IMR-90 (cell line): ENCODE measurements at regions not wholly inside any gene's neighbourhood (a gene's known extent, or its start where the extent isn't known, plus 50 kb on each side); places are given as distances from the start of the nearest gene placed in this dataset.

Experiments used
- ATAC-seq: fragments of 200-7000 bp; cut with Tn5 transposase; 2 replicates; pipeline ENCODE4 v1.9.1; 2020; ENCODE audit warnings: low read depth, mild to moderate bottlenecking, moderate library complexity
- BruUV-seq: library from RNA; stranded (reverse); fragments of 400-500 nt; replicated peaks from 2 replicates; lab custom pipeline; 2021; lab: Mats Ljungman, UMichigan
- CTCF ChIA-PET: fragments of 300-600 bp; formaldehyde crosslinking; extraction: SDS; loops from one replicate; lab custom pipeline; 2021; ENCODE audit warnings: antibody characterized with exemption; lab: Yijun Ruan, JAX
- POLR2A ChIA-PET: fragments of 300-600 bp; sonication (Branson Sonifier 250); formaldehyde crosslinking; loops from one replicate; lab custom pipeline; 2022; ENCODE audit warnings: antibody characterized with exemption; ENCODE audit not compliant: unreplicated experiment; lab: Charles Lee
- DNase-seq: peaks from one replicate; pipeline ENCODE4 v3.0.0; 2013
- H2AFZ ChIP-seq: replicated peaks from 2 replicates; pipeline ENCODE3; 2013; ENCODE audit warnings: low read length, mild to moderate bottlenecking; ENCODE audit not compliant: poor library complexity
- H2AK5ac ChIP-seq: 2 replicates; pipeline ENCODE4 v1.6.1; 2013; ENCODE audit warnings: low read depth, low read length, inconsistent platforms
- H2AK9ac ChIP-seq: replicated peaks from 2 replicates; pipeline ENCODE3; 2013; ENCODE audit warnings: mild to moderate bottlenecking, low read depth, low read length, moderate library complexity; ENCODE audit not compliant: poor library complexity
- H2BK120ac ChIP-seq: 2 replicates; pipeline ENCODE4 v1.6.1; 2013; ENCODE audit warnings: low read depth, low read length, inconsistent platforms
- H2BK15ac ChIP-seq: 3 replicates; pipeline ENCODE4 v1.6.1; 2013; ENCODE audit warnings: low read depth, low read length, inconsistent platforms
- H2BK20ac ChIP-seq: 2 replicates; pipeline ENCODE4 v1.6.1; 2013; ENCODE audit warnings: low read depth, mild to moderate bottlenecking, inconsistent platforms, low read length, moderate library complexity
- H2BK5ac ChIP-seq: 2 replicates; pipeline ENCODE4 v1.6.1; 2013; ENCODE audit warnings: mild to moderate bottlenecking, low read depth, low read length, inconsistent platforms; ENCODE audit not compliant: poor library complexity, severe bottlenecking
- H3K14ac ChIP-seq: replicated peaks from 2 replicates; pipeline ENCODE4 v1.6.1; 2013; ENCODE audit warnings: low read depth, low read length, inconsistent platforms
- H3K18ac ChIP-seq: 2 replicates; pipeline ENCODE4 v1.6.1; 2013; ENCODE audit warnings: low read depth, low read length, control low read depth
- H3K23ac ChIP-seq: 2 replicates; pipeline ENCODE4 v1.6.1; 2013; ENCODE audit warnings: low read depth, low read length, inconsistent platforms
- H3K27ac ChIP-seq: 2 replicates; pipeline ENCODE4 v1.5.1; 2013; ENCODE audit warnings: mild to moderate bottlenecking, control low read depth, low read length; ENCODE audit not compliant: insufficient read depth
- H3K27me3 ChIP-seq: 2 replicates; pipeline ENCODE4 v1.6.1; 2013; ENCODE audit warnings: low read length; ENCODE audit not compliant: control insufficient read depth, insufficient read depth
- H3K36me3 ChIP-seq: 2 replicates; pipeline ENCODE4 v1.6.1; 2013; ENCODE audit warnings: low read length, mixed read lengths; ENCODE audit not compliant: control insufficient read depth, insufficient read depth
- H3K4ac ChIP-seq: 2 replicates; pipeline ENCODE4 v1.6.1; 2013; ENCODE audit warnings: low read depth, low read length, inconsistent platforms
- H3K4me1 ChIP-seq: 2 replicates; pipeline ENCODE4 v1.6.1; 2013; ENCODE audit warnings: low read length, mixed read lengths; ENCODE audit not compliant: control insufficient read depth, insufficient read depth
- H3K4me2 ChIP-seq: 2 replicates; pipeline ENCODE4 v1.6.1; 2013; ENCODE audit warnings: low read depth, mild to moderate bottlenecking, control low read depth, low read length, moderate library complexity
- H3K4me3 ChIP-seq: 2 replicates; pipeline ENCODE4 v1.5.1; 2013; ENCODE audit warnings: low read depth, mild to moderate bottlenecking, control low read depth, low read length, moderate library complexity; ENCODE audit not compliant: insufficient read depth
- H3K56ac ChIP-seq: 2 replicates; pipeline ENCODE4 v1.6.1; 2013; ENCODE audit warnings: low read length, inconsistent platforms; ENCODE audit not compliant: insufficient read depth; ENCODE audit errors: extremely low read depth
- H3K79me1 ChIP-seq, 2 experiments: 2 replicates each; pipeline ENCODE4 v1.6.1; 2013; ENCODE audit warnings: low read length in 2 of 2, inconsistent platforms in 1 of 2, low read depth in 1 of 2
- H3K9ac ChIP-seq: 2 replicates; pipeline ENCODE4 v1.6.1; 2013; ENCODE audit warnings: low read depth, low read length, control low read depth
- H3K9me1 ChIP-seq: 2 replicates; pipeline ENCODE4 v1.6.1; 2013; ENCODE audit warnings: low read length, inconsistent platforms; ENCODE audit not compliant: insufficient read depth
- H3K9me3 ChIP-seq: 2 replicates; pipeline ENCODE4 v1.6.1; 2013; ENCODE audit warnings: low read length; ENCODE audit not compliant: control insufficient read depth, insufficient read depth
- H4K20me1 ChIP-seq: 2 replicates; pipeline ENCODE4 v1.6.1; 2013; ENCODE audit warnings: low read length, inconsistent platforms; ENCODE audit not compliant: insufficient read depth
- H4K5ac ChIP-seq: 2 replicates; pipeline ENCODE4 v1.6.1; 2013; ENCODE audit warnings: mild to moderate bottlenecking, low read depth, low read length, control low read depth
- H4K8ac ChIP-seq, 2 experiments: 2 replicates each; pipeline ENCODE4 v1.6.1; 2013; ENCODE audit warnings: low read depth in 2 of 2, low read length in 2 of 2, control low read depth in 1 of 2, inconsistent platforms in 1 of 2
- H4K91ac ChIP-seq: 2 replicates; pipeline ENCODE4 v1.6.1; 2013; ENCODE audit warnings: low read depth, low read length, inconsistent platforms; ENCODE audit not compliant: insufficient read depth
- CHD1 ChIP-seq: IDR thresholded peaks from 2 replicates; pipeline ENCODE4 v1.6.1; 2012; ENCODE audit warnings: low read depth, low read length, improper control_type of control experiment
- MAFK ChIP-seq: IDR thresholded peaks from 2 replicates; pipeline ENCODE4 v1.6.1; 2012; ENCODE audit warnings: low read depth, low read length, improper control_type of control experiment
- MXI1 ChIP-seq: IDR thresholded peaks from 2 replicates; pipeline ENCODE4 v1.6.1; 2012; ENCODE audit warnings: low read depth, mild to moderate bottlenecking, low read length, moderate library complexity, borderline replicate concordance
- RAD21 ChIP-seq: IDR thresholded peaks from 2 replicates; pipeline ENCODE4 v1.6.1; 2012; ENCODE audit warnings: low read length, improper control_type of control experiment
- SMC3 ChIP-seq: fragments of 150-350 bp; IDR thresholded peaks from 2 replicates; pipeline ENCODE4 v1.6.1; 2016; ENCODE audit warnings: low read depth, mild to moderate bottlenecking, antibody characterized with exemption, low read length, moderate library complexity
- WGBS, 2 experiments: methylation state at CpG; one replicate each; pipeline versions ENCODE4 v1.1.5 to v1.1.7; 2013; ENCODE audit warnings: missing lambda C conversion rate in 2 of 2; ENCODE audit not compliant: insufficient read length in 1 of 2; ENCODE audit errors: extremely low coverage in 2 of 2; 5-methylcytosine and 5-hydroxymethylcytosine counted together
- dilution Hi-C: fragments of 300-500 bp; cut with HindIII; formaldehyde crosslinking; loops from one replicate; pipeline ENCODE4 v1.14.3; 2018; ENCODE audit warnings: low sequenced_read_pairs; ENCODE audit not compliant: unreplicated experiment
- in situ Hi-C: fragments of 300-500 bp; cut with MboI; formaldehyde crosslinking; loops from 3 replicates; pipeline ENCODE4 v1.14.3; 2019; ENCODE audit warnings: low sequenced_read_pairs, inconsistent platforms, mixed read lengths
- intact Hi-C: fragments of 100-400 bp; cut with micrococcal nuclease; formaldehyde crosslinking; loops from 2 replicates; pipeline ENCODE4 v1.10.0; 2022

DNA sequence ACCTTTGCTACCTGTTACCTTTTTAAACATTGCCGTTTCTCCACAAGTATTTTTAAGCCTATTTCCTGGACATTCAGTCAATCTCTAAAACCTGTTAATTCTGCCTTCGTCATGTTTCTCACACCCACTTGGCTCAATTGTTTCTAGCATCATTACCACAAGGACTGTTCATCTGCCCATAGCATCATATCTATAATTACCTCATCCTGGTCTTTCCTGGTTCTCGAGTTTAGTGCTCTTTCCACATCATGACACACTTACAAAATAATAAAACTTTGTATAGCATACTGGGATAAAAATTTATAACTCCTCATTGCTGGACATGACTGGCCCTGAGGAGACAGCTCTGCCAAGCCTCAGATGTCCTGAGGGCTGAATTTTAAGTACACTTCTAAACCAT lies 104.8 kb downstream of the CYB561 start:
- H3K36me3 ChIP-seq, result peaks cover 15% of the 10 kb centered on the region
- CTCF ChIA-PET, result no interaction called here
- H3K14ac ChIP-seq, result no peak overlapping the region

More for the DNA sequence above, 104.8 kb downstream of the CYB561 start:
- Histone ChIP-seq H4K8ac (no peak overlapping the region), H3K9ac (no peak overlapping the region), H3K4ac (no peak overlapping the region), H3K18ac (no peak overlapping the region), H2AFZ (no peak overlapping the region), H3K4me1 (peaks cover 9% of the 10 kb centered on the region), H3K79me1 (peaks cover 12 to 33% of the 10 kb centered on the region in 2 experiments), H3K9me3 (no peaks in the 10 kb centered on the region), H2BK5ac (no peak overlapping the region), H3K4me3 (no peak overlapping the region), H2BK15ac (no peak overlapping the region), H3K27me3 (no peaks in the 10 kb centered on the region), H4K20me1 (peaks cover 4% of the 10 kb centered on the region; the same call in 1 of the 2 replicates), H2BK120ac (no peak overlapping the region), H2AK5ac (no peak overlapping the region), H2AK9ac (no peak overlapping the region), H2BK20ac (no peak overlapping the region), H3K9me1 (peaks cover 9% of the 10 kb centered on the region), H4K91ac (no peak overlapping the region), H3K56ac (no peak overlapping the region), H3K4me2 (no peak overlapping the region), H4K5ac (no peak overlapping the region), H3K27ac (no peak overlapping the region), H3K23ac (no peak overlapping the region)
- in situ Hi-C loops (no loop called here), dilution Hi-C loops (no loop called here), intact Hi-C loops (no loop called here)
- BruUV-seq, result no TSS peak
- ATAC-seq (no peak), DNase-seq (no peak)
- POLR2A ChIA-PET, result no interaction called here
- TF ChIP-seq RAD21 (no peak), SMC3 (no peak), MAFK (no peak), CHD1 (no peak), MXI1 (no peak)
- no CpG with 5 or more reads among the region's 3 CpGs for WGBS, 2 experiments
